ENCODE measurements at regions not wholly inside any gene's neighbourhood (a gene's known extent, or its start where the extent isn't known, plus 50 kb on each side); places are given as distances from the start of the nearest gene placed in this dataset.

- Mint-ChIP-seq H3K27me3 (ENCODE audit: low read depth) (no peaks in the 10 kb centered on the region), H3K36me3 (ENCODE audit: insufficient read depth in 2 of 2) (no peaks in the 10 kb centered on the region), H3K27ac (no peak overlapping the region), H3K4me1 (ENCODE audit: low read depth) (no peaks in the 10 kb centered on the region), H3K9me3 (peaks cover 2 to 6% of the 10 kb centered on the region in 2 donors), H3K4me3 (no peak overlapping the region)
- ATAC-seq (replicated peaks in 1 of 2), result no peak
- DNase-seq, result no peak
Measured at GRCh38 chr22:48683640-48684039, 1144.0 kb downstream of the BRD1 start.

GRCh38 chr22:48682504-48682903 lies 1145.2 kb downstream of the BRD1 start:
- no peak for ATAC-seq (replicated peaks in 1 of 2)
- DNase-seq, result no peak
- H3K4me1 Mint-ChIP-seq (ENCODE audit: low read depth), result no peaks in the 10 kb centered on the region
- H3K9me3 Mint-ChIP-seq, result peaks cover 2 to 6% of the 10 kb centered on the region in 2 donors
- no peak overlapping the region for H3K4me3 Mint-ChIP-seq
- no peaks in the 10 kb centered on the region for H3K36me3 Mint-ChIP-seq (ENCODE audit: insufficient read depth in 2 of 2)
- no peaks in the 10 kb centered on the region for H3K27me3 Mint-ChIP-seq (ENCODE audit: low read depth)
- H3K27ac Mint-ChIP-seq, result no peak overlapping the region

- H3K4me3 Mint-ChIP-seq, result no peak overlapping the region
- no peak for DNase-seq
- no peaks in the 10 kb centered on the region for H3K27me3 Mint-ChIP-seq (ENCODE audit: low read depth)
- no peaks in the 10 kb centered on the region for H3K9me3 Mint-ChIP-seq
- H3K36me3 Mint-ChIP-seq (ENCODE audit: insufficient read depth in 2 of 2), result no peaks in the 10 kb centered on the region
- ATAC-seq (replicated peaks in 1 of 2), result no peak
- no peaks in the 10 kb centered on the region for H3K4me1 Mint-ChIP-seq (ENCODE audit: low read depth)
- no peak overlapping the region for H3K27ac Mint-ChIP-seq
Measured at GRCh38 chr22:48680601-48681000, 1147.1 kb downstream of the BRD1 start.

GRCh38 chr22:48679656-48680555 lies 1147.8 kb downstream of the BRD1 start:
- Mint-ChIP-seq H3K36me3 (ENCODE audit: insufficient read depth in 2 of 2) (no peaks in the 10 kb centered on the region), H3K4me3 (no peak overlapping the region), H3K27me3 (ENCODE audit: low read depth) (no peaks in the 10 kb centered on the region), H3K27ac (no peak overlapping the region), H3K4me1 (ENCODE audit: low read depth) (no peaks in the 10 kb centered on the region), H3K9me3 (no peaks in the 10 kb centered on the region)
- ATAC-seq (replicated peaks in 1 of 2) (no peak), DNase-seq (no peak)

- H3K36me3 Mint-ChIP-seq (ENCODE audit: insufficient read depth in 2 of 2), result no peaks in the 10 kb centered on the region
- H3K4me1 Mint-ChIP-seq (ENCODE audit: low read depth), result no peaks in the 10 kb centered on the region
- ATAC-seq (replicated peaks in 1 of 2) (no peak), DNase-seq (no peak)
- no peaks in the 10 kb centered on the region for H3K27me3 Mint-ChIP-seq (ENCODE audit: low read depth)
- no peak overlapping the region for H3K4me3 Mint-ChIP-seq
- no peak overlapping the region for H3K27ac Mint-ChIP-seq
- no peaks in the 10 kb centered on the region for H3K9me3 Mint-ChIP-seq
Measured at GRCh38 chr22:48678171-48679135, 1149.2 kb downstream of the BRD1 start.

GRCh38 chr22:48677621-48678020 lies 1150.1 kb downstream of the BRD1 start:
- no peak for DNase-seq
- ATAC-seq (replicated peaks in 1 of 2), result no peak
- Mint-ChIP-seq H3K9me3 (peaks cover under 1 to 4% of the 10 kb centered on the region in 2 donors), H3K27ac (no peak overlapping the region), H3K4me1 (ENCODE audit: low read depth) (no peaks in the 10 kb centered on the region), H3K36me3 (ENCODE audit: insufficient read depth in 2 of 2) (no peaks in the 10 kb centered on the region), H3K27me3 (ENCODE audit: low read depth) (no peaks in the 10 kb centered on the region), H3K4me3 (no peak overlapping the region)

- H3K4me3 Mint-ChIP-seq, result no peak overlapping the region
Measured at GRCh38 chr22:48677168-48677520, 1150.5 kb downstream of the BRD1 start.

GRCh38 chr22:48676266-48677167 lies 1151.2 kb downstream of the BRD1 start:
- peaks cover 5 to 6% of the 10 kb centered on the region in 2 donors for H3K9me3 Mint-ChIP-seq
- DNase-seq (no peak), ATAC-seq (replicated peaks in 1 of 2) (no peak)
- no peak overlapping the region for H3K4me3 Mint-ChIP-seq
- H3K27ac Mint-ChIP-seq, result no peak overlapping the region
- H3K36me3 Mint-ChIP-seq (ENCODE audit: insufficient read depth in 2 of 2), result no peaks in the 10 kb centered on the region
- no peaks in the 10 kb centered on the region for H3K4me1 Mint-ChIP-seq (ENCODE audit: low read depth)
- no peaks in the 10 kb centered on the region for H3K27me3 Mint-ChIP-seq (ENCODE audit: low read depth)

More at GRCh38 chr22:48677168-48677520, 1150.5 kb downstream of the BRD1 start:
- no peak for DNase-seq
- no peaks in the 10 kb centered on the region for H3K36me3 Mint-ChIP-seq (ENCODE audit: insufficient read depth in 2 of 2)
- no peaks in the 10 kb centered on the region for H3K4me1 Mint-ChIP-seq (ENCODE audit: low read depth)
- no peaks in the 10 kb centered on the region for H3K27me3 Mint-ChIP-seq (ENCODE audit: low read depth)
- peaks cover 3 to 6% of the 10 kb centered on the region in 2 donors for H3K9me3 Mint-ChIP-seq
- H3K27ac Mint-ChIP-seq, result no peak overlapping the region
- ATAC-seq (replicated peaks in 1 of 2), result no peak

GRCh38 chr22:48675830-48676145 lies 1151.9 kb downstream of the BRD1 start:
- no peaks in the 10 kb centered on the region for H3K36me3 Mint-ChIP-seq (ENCODE audit: insufficient read depth in 2 of 2)
- peaks cover 5 to 6% of the 10 kb centered on the region in 2 donors for H3K9me3 Mint-ChIP-seq
- no peak for ATAC-seq (replicated peaks in 1 of 2)
- H3K27ac Mint-ChIP-seq, result no peak overlapping the region
- no peaks in the 10 kb centered on the region for H3K4me1 Mint-ChIP-seq (ENCODE audit: low read depth)
- no peaks in the 10 kb centered on the region for H3K27me3 Mint-ChIP-seq (ENCODE audit: low read depth)
- H3K4me3 Mint-ChIP-seq, result no peak overlapping the region
- no peak for DNase-seq

- Mint-ChIP-seq H3K9me3 (peaks cover 5 to 6% of the 10 kb centered on the region in 2 donors), H3K4me3 (no peak overlapping the region), H3K36me3 (ENCODE audit: insufficient read depth in 2 of 2) (no peaks in the 10 kb centered on the region), H3K27me3 (ENCODE audit: low read depth) (no peaks in the 10 kb centered on the region), H3K27ac (no peak overlapping the region), H3K4me1 (ENCODE audit: low read depth) (no peaks in the 10 kb centered on the region)
- ATAC-seq (replicated peaks in 1 of 2), result no peak
- no peak for DNase-seq
Measured at GRCh38 chr22:48675141-48675829, 1152.4 kb downstream of the BRD1 start.

GRCh38 chr22:48673806-48674500 lies 1153.7 kb downstream of the BRD1 start:
- ATAC-seq (replicated peaks in 1 of 2), result no peak
- peaks cover 5 to 6% of the 10 kb centered on the region in 2 donors for H3K9me3 Mint-ChIP-seq
- H3K4me3 Mint-ChIP-seq, result no peak overlapping the region
- no peaks in the 10 kb centered on the region for H3K27me3 Mint-ChIP-seq (ENCODE audit: low read depth)
- no peak for DNase-seq
- H3K27ac Mint-ChIP-seq, result no peak overlapping the region
- no peaks in the 10 kb centered on the region for H3K36me3 Mint-ChIP-seq (ENCODE audit: insufficient read depth in 2 of 2)
- H3K4me1 Mint-ChIP-seq (ENCODE audit: low read depth), result no peaks in the 10 kb centered on the region

GRCh38 chr22:48672387-48672786 lies 1155.3 kb downstream of the BRD1 start:
- Mint-ChIP-seq H3K4me1 (ENCODE audit: low read depth) (no peaks in the 10 kb centered on the region), H3K36me3 (ENCODE audit: insufficient read depth in 2 of 2) (no peaks in the 10 kb centered on the region), H3K27me3 (ENCODE audit: low read depth) (no peaks in the 10 kb centered on the region), H3K4me3 (no peak overlapping the region), H3K27ac (no peak overlapping the region), H3K9me3 (peaks cover 5 to 6% of the 10 kb centered on the region in 2 donors)
- DNase-seq, result no peak
- ATAC-seq (replicated peaks in 1 of 2), result no peak
